CD4-positive, alpha-beta T cell (primary cell): ENCODE measurements at regions not wholly inside any gene's neighbourhood (a gene's known extent, or its start where the extent isn't known, plus 50 kb on each side); places are given as distances from the start of the nearest gene placed in this dataset.
"Not testable (repeated sequence)": the region's sequence is repeated elsewhere in the genome, so short reads cannot be mapped to it uniquely, and the experiment has no call there.

Experiments used
- ATAC-seq: fragments of 200-7000 bp; cut with Tn5 transposase; one replicate; pipeline ENCODE4 v1.10.0; 2022; ENCODE audit warnings: mild to moderate bottlenecking; ENCODE audit not compliant: poor library complexity
- CTCF ChIA-PET: fragments of 350-600 bp; sonication (Branson Sonifier 250); formaldehyde crosslinking; loops from one replicate; lab custom pipeline; 2021; ENCODE audit warnings: antibody characterized with exemption, inconsistent platforms; lab: Charles Lee
- POLR2A ChIA-PET: fragments of 350-600 bp; sonication (Branson Sonifier 250); formaldehyde crosslinking; loops from one replicate; lab custom pipeline; 2021; ENCODE audit warnings: antibody characterized with exemption, inconsistent platforms; lab: Charles Lee
- DNase-seq, 14 experiments: peaks; one replicate each; pipeline ENCODE4 v3.0.0-alpha.2; 2013 to 2020; ENCODE audit warnings: mixed read lengths in 2 of 14
- H3K27ac ChIP-seq, 2 donors: one replicate each; pipeline versions ENCODE4 v1.5.1 to v1.7.0; 2013; ENCODE audit warnings: low read length in 2 of 2, low read depth in 1 of 2, mild to moderate bottlenecking in 1 of 2
- H3K27me3 ChIP-seq, 2 experiments: 1 replicate in 1 of 2; 2 replicates in 1 of 2; pipeline versions ENCODE4 v1.6.1 to v1.7.0; 2013; ENCODE audit warnings: low read length in 2 of 2, control low read depth in 1 of 2, mild to moderate bottlenecking in 1 of 2, moderate library complexity in 1 of 2; ENCODE audit not compliant: insufficient read depth in 2 of 2, control insufficient read depth in 1 of 2
- H3K36me3 ChIP-seq: one replicate; pipeline ENCODE4 v1.6.1; 2013; ENCODE audit warnings: low read length, control low read depth; ENCODE audit not compliant: insufficient read depth
- H3K4me1 ChIP-seq: one replicate; pipeline ENCODE4 v1.6.1; 2013; ENCODE audit warnings: low read length, control low read depth; ENCODE audit not compliant: insufficient read depth
- H3K4me3 ChIP-seq: one replicate; pipeline ENCODE4 v1.5.1; 2013; ENCODE audit warnings: mild to moderate bottlenecking, low read length, moderate library complexity
- H3K9me3 ChIP-seq, 2 experiments: 1 replicate in 1 of 2; 2 replicates in 1 of 2; pipeline versions ENCODE4 v1.6.1 to v1.7.0; 2013; ENCODE audit warnings: low read length in 2 of 2, mild to moderate bottlenecking in 2 of 2, control low read depth in 1 of 2, moderate library complexity in 1 of 2; ENCODE audit not compliant: control insufficient read depth in 1 of 2, insufficient read depth in 1 of 2
- H3K27ac Mint-ChIP-seq: one replicate; pipeline ENCODE4 v1.8.0; 2020; ENCODE audit warnings: mixed read lengths
- H3K27me3 Mint-ChIP-seq: one replicate; pipeline ENCODE4 v1.8.0; 2021; ENCODE audit warnings: mixed read lengths
- H3K36me3 Mint-ChIP-seq: one replicate; pipeline ENCODE4 v1.8.0; 2021; ENCODE audit warnings: low read depth, mixed read lengths
- H3K4me1 Mint-ChIP-seq: one replicate; pipeline ENCODE4 v1.8.0; 2021; ENCODE audit warnings: low read depth, mixed read lengths
- H3K4me3 Mint-ChIP-seq: one replicate; pipeline ENCODE4 v1.8.0; 2020; ENCODE audit warnings: mild to moderate bottlenecking, mixed read lengths
- H3K9me3 Mint-ChIP-seq: one replicate; pipeline ENCODE4 v1.8.0; 2020; ENCODE audit warnings: mixed read lengths
- intact Hi-C, 2 experiments: fragments of 100-400 bp; cut with DNase I in 1 of 2; cut with micrococcal nuclease in 1 of 2; formaldehyde crosslinking; loops; one replicate each; pipeline versions ENCODE4 v1.15.1 to v1.9.0; 2023 to 2025; cut with DNase I, micrococcal nuclease

GRCh38 chrY:3491423-3491822 is 87.4 kb upstream of the TGIF2LY start:
- H3K36me3 ChIP-seq, H3K27me3 ChIP-seq, intact Hi-C loops, ATAC-seq, H3K9me3 ChIP-seq, H3K36me3 Mint-ChIP-seq, CTCF ChIA-PET, H3K4me1 ChIP-seq, H3K9me3 Mint-ChIP-seq, H3K4me3 Mint-ChIP-seq, H3K4me3 ChIP-seq, H3K4me1 Mint-ChIP-seq, DNase-seq, POLR2A ChIA-PET, H3K27me3 Mint-ChIP-seq, H3K27ac Mint-ChIP-seq, H3K27ac ChIP-seq: not testable (repeated sequence)

GRCh38 chrY:3494539-3494938 is 84.3 kb upstream of the TGIF2LY start:
- H3K36me3 Mint-ChIP-seq, H3K27me3 Mint-ChIP-seq, H3K9me3 Mint-ChIP-seq, intact Hi-C loops, ATAC-seq, H3K4me1 Mint-ChIP-seq, H3K4me1 ChIP-seq, H3K36me3 ChIP-seq, H3K27me3 ChIP-seq, H3K27ac ChIP-seq, H3K27ac Mint-ChIP-seq, CTCF ChIA-PET, DNase-seq, H3K4me3 Mint-ChIP-seq, H3K4me3 ChIP-seq, H3K9me3 ChIP-seq, POLR2A ChIA-PET: not testable (repeated sequence)

- H3K27me3 Mint-ChIP-seq, H3K4me3 ChIP-seq, H3K9me3 Mint-ChIP-seq, H3K4me1 Mint-ChIP-seq, POLR2A ChIA-PET, H3K9me3 ChIP-seq, intact Hi-C loops, H3K27ac ChIP-seq, CTCF ChIA-PET, H3K36me3 ChIP-seq, H3K27ac Mint-ChIP-seq, H3K4me3 Mint-ChIP-seq, H3K36me3 Mint-ChIP-seq, H3K27me3 ChIP-seq, H3K4me1 ChIP-seq: not testable (repeated sequence)
- DNase-seq, result peak in 4 of 14 experiments; percentile 1 to 40 (median 24)
- peak; percentile 72 for ATAC-seq
Observed at GRCh38 chrY:3527040-3527439, 51.8 kb upstream of the TGIF2LY start.
